SK-N-MC (cell line): ENCODE measurements at regions not wholly inside any gene's neighbourhood (a gene's known extent, or its start where the extent isn't known, plus 50 kb on each side); places are given as distances from the start of the nearest gene placed in this dataset.

ENCODE experiments used
- EZH2 ChIP-seq: fragments of 200-600 bp; sonication (generic); IDR thresholded peaks from one replicate; pipeline ENCODE4 v1.6.1; 2017; ENCODE audit warnings: antibody characterized with exemption
- FOXP2 ChIP-seq: optimal IDR thresholded peaks from 2 replicates; pipeline ENCODE3; 2011; ENCODE audit warnings: mild to moderate bottlenecking, moderate library complexity; ENCODE audit not compliant: insufficient read depth; ENCODE audit errors: extremely low read length, control extremely low read depth
- POLR2AphosphoS5 ChIP-seq: IDR thresholded peaks from 2 replicates; pipeline ENCODE4 v1.6.1; 2012; ENCODE audit warnings: mild to moderate bottlenecking, low read depth, low read length, borderline replicate concordance

DNA sequence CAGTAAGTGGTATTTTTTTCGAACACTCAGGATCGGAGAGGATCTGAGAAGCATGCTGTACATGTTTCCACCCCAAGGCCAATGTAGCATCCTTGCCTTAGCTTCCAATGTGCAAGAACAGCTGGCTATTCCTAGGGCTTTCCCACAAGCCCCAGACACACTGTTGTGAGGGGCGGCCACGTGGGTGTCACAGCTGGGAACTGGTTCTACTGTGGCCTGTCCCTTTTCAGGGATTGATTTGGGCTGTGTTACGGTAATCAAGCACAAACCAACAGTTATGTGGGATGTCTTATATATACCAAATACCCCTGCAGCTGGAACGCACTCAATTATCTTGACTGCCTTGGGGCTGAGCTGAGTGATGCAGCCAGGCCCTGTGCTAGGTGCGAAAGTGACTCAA, 116.3 kb upstream of the CXCR4 start:
- TF ChIP-seq EZH2 = no peak
- no peak for TF ChIP-seq POLR2AphosphoS5
- TF ChIP-seq FOXP2 = no peak
